ENCODE measurements at regions not wholly inside any gene's neighbourhood (a gene's known extent, or its start where the extent isn't known, plus 50 kb on each side); places are given as distances from the start of the nearest gene placed in this dataset.

- no peak for DNase-seq (ENCODE audit: low read depth, low spot score)
- no peaks in the 10 kb centered on the region for H3K4me1 ChIP-seq (ENCODE audit: control insufficient read depth, insufficient read depth, low read length)
- no peak overlapping the region for H3K9ac ChIP-seq (ENCODE audit: control insufficient read depth, insufficient read depth, low read length)
- intact Hi-C loops (cut with micrococcal nuclease; ENCODE audit: unreplicated experiment) (loop anchor here (5.0 kb wide), 1 partner anchor 41 kb away; no protein-coding TSS in a partner anchor), in situ Hi-C loops (cut with MboI) (loop anchor here (5.0 to 25.0 kb wide), 2 partner anchors 161 to 911 kb away; partner anchors contain the start of genes CCL1, FNDC8 and RAD51D)
- no peak for TF ChIP-seq RAD21 (IDR thresholded peaks at IDR 0.05; ENCODE audit: insufficient read depth, low read depth, low read length)
- no peak for TF ChIP-seq ZNF687 (IDR thresholded peaks at IDR 0.05)
- TF ChIP-seq SIX5 (IDR thresholded peaks at IDR 0.05; ENCODE audit: low read depth, low read length, severe bottlenecking) = no peak
- TF ChIP-seq ETV6 (conservative IDR thresholded peaks at IDR 0.05 in 1 of 2, IDR thresholded peaks at IDR 0.05 in 1 of 2; ENCODE audit: borderline replicate concordance in 1 of 2, low read depth in 1 of 2) = no peak
- no peak for TF ChIP-seq ZNF217 (IDR thresholded peaks at IDR 0.05)
- TF ChIP-seq IRF4 (IDR thresholded peaks at IDR 0.05; ENCODE audit: low read depth, low read length) = no peak
- no peak for TF ChIP-seq GABPA (IDR thresholded peaks at IDR 0.05; ENCODE audit: low read depth)
- TF ChIP-seq CEBPB (IDR thresholded peaks at IDR 0.05; ENCODE audit: borderline replicate concordance in 1 of 2, low read depth in 2 of 2, low read length in 2 of 2) = no peak
- TF ChIP-seq HCFC1 (IDR thresholded peaks at IDR 0.05; ENCODE audit: low read length) = no peak
- no peak for TF ChIP-seq CBX5 (IDR thresholded peaks at IDR 0.05; ENCODE audit: low read depth)
- TF ChIP-seq CBX3 (IDR thresholded peaks at IDR 0.05; ENCODE audit: borderline replicate concordance, low read depth) = no peak
- ChIA-PET SMC1A (ENCODE audit: uncharacterized antibody, unreplicated experiment) (interaction anchor here (0.9 to 3.4 kb wide), 6 partner anchors 104 to 181 kb away, joined by 3 to 80 read pairs (median 6); partner anchors contain the start of gene CCL1), CTCF (interaction anchor here (0.7 to 8.7 kb wide), 22 partner anchors 9 to 918 kb away, joined by 3 to 264 read pairs (median 4); partner anchors contain the start of genes CCL1, CCL11, CCL2 and RAD51D), RAD21 (ENCODE audit: unreplicated experiment) (interaction anchor here (1.3 to 7.5 kb wide), 2 partner anchors 154 to 161 kb away, joined by 4 to 83 read pairs; partner anchors contain the start of genes CCL1 and CCL13), POLR2A (no interaction called here)
- no peak overlapping the region for H3K4me3 ChIP-seq
- H3K27ac ChIP-seq (ENCODE audit: control insufficient read depth, insufficient read depth) = no peak overlapping the region
- BruUV-seq (replicated peaks) = no TSS peak
- no peak for ATAC-seq
- no peaks in the 10 kb centered on the region; a peak in 1 of 4 replicates for H3K27me3 ChIP-seq (replicated peaks in 1 of 2; ENCODE audit: control insufficient read depth in 2 of 2, insufficient read depth in 2 of 2, low read length in 1 of 2)
- H3K36me3 ChIP-seq (ENCODE audit: control insufficient read depth in 2 of 2, insufficient read depth in 2 of 2, low read length in 1 of 2) = no peaks in the 10 kb centered on the region
- no peak overlapping the region for H3K4me2 ChIP-seq (ENCODE audit: control insufficient read depth, insufficient read depth)
- no peaks in the 10 kb centered on the region for H4K20me1 ChIP-seq (ENCODE audit: control insufficient read depth, insufficient read depth)
- no peak for FAIRE-seq
- H2AFZ ChIP-seq (ENCODE audit: control insufficient read depth, low read depth, low read length) = no peak overlapping the region
- peaks cover 2% of the 10 kb centered on the region; the same call in 2 of the 3 replicates for H3K9me3 ChIP-seq (replicated peaks; ENCODE audit: control insufficient read depth, insufficient read depth, low read length)
- no peaks in the 10 kb centered on the region for H3K79me2 ChIP-seq (ENCODE audit: control insufficient read depth, insufficient read depth, low read length)
- WGBS (ENCODE audit: insufficient coverage, insufficient replicate concordance, low lambda C conversion rate, missing lambda C conversion rate) = 6% methylated on average over 1 of the region's 1 CpG
Measured at GRCh38 chr17:34201225-34201624, 53.9 kb upstream of the CCL2 start.

Data from GM12878 (cell line).